Nephron (organoid): ENCODE measurements at regions not wholly inside any gene's neighbourhood (a gene's known extent, or its start where the extent isn't known, plus 50 kb on each side); places are given as distances from the start of the nearest gene placed in this dataset.

Experiments
- H3K27ac Mint-ChIP-seq, 3 experiments: 2 replicates each; pipeline ENCODE4 v1.8.0; 2020; ENCODE audit warnings: mixed read lengths in 3 of 3, mild to moderate bottlenecking in 2 of 3, moderate library complexity in 1 of 3
- H3K27me3 Mint-ChIP-seq: 2 replicates; pipeline ENCODE4 v1.8.0; 2021; ENCODE audit warnings: low read depth, mild to moderate bottlenecking, moderate library complexity, mixed read lengths
- H3K36me3 Mint-ChIP-seq: 2 replicates; pipeline ENCODE4 v1.8.0; 2020; ENCODE audit warnings: low read depth, mixed read lengths
- H3K4me1 Mint-ChIP-seq: 2 replicates; pipeline ENCODE4 v1.8.0; 2020; ENCODE audit warnings: mixed read lengths
- H3K4me3 Mint-ChIP-seq, 3 experiments: 2 replicates each; pipeline ENCODE4 v1.8.0; 2020; ENCODE audit warnings: mild to moderate bottlenecking in 3 of 3, mixed read lengths in 3 of 3, moderate library complexity in 2 of 3
- H3K9me3 Mint-ChIP-seq: 2 replicates; pipeline ENCODE4 v1.8.0; 2020; ENCODE audit warnings: mixed read lengths
- TF ChIP-seq, protein P1 (sequence below), 3 experiments: fragments of 200-600 bp; sonication (generic); IDR thresholded peaks; one replicate each; pipeline ENCODE4 v1.5.0; 2021; ENCODE audit warnings: antibody characterized with exemption in 3 of 3; ENCODE audit not compliant: unreplicated experiment in 3 of 3

DNA sequence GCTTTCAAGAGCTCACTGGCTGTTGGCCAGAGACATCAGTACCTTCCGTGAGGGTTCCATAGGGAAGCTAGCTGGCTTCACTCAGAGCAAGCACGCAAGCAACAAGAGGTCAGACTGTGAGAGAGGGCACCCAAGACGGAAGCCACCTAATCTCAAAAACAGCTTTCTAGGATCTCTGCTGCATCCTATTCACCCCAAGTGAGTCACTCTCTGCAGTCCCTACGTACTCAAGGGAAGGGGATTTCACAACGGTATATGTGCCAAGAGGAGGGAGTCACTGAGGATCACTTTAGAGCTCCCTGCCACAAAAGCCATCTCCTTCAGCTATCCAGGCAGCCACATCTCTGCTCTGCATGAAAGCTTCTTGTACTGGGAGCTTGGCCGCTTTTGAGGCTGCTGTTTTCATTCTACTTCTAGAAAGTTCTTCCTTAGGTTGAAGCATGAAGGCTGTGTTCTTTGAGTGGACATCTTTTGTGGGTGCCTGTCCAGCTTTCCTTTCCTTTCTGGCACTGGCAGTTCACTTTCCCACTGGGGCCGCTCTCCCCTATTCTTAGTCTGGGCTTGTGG lies 249.5 kb downstream of the MAN2A1 start:
- H3K4me3 Mint-ChIP-seq, result no peak overlapping the region
- peaks cover 8% of the 10 kb centered on the region for H3K27me3 Mint-ChIP-seq
- H3K4me1 Mint-ChIP-seq, result peaks cover 30% of the 10 kb centered on the region
- H3K9me3 Mint-ChIP-seq, result peaks cover 3% of the 10 kb centered on the region
- H3K27ac Mint-ChIP-seq, result no peak overlapping the region
- H3K36me3 Mint-ChIP-seq, result no peaks in the 10 kb centered on the region
- TF ChIP-seq, protein P1, sequence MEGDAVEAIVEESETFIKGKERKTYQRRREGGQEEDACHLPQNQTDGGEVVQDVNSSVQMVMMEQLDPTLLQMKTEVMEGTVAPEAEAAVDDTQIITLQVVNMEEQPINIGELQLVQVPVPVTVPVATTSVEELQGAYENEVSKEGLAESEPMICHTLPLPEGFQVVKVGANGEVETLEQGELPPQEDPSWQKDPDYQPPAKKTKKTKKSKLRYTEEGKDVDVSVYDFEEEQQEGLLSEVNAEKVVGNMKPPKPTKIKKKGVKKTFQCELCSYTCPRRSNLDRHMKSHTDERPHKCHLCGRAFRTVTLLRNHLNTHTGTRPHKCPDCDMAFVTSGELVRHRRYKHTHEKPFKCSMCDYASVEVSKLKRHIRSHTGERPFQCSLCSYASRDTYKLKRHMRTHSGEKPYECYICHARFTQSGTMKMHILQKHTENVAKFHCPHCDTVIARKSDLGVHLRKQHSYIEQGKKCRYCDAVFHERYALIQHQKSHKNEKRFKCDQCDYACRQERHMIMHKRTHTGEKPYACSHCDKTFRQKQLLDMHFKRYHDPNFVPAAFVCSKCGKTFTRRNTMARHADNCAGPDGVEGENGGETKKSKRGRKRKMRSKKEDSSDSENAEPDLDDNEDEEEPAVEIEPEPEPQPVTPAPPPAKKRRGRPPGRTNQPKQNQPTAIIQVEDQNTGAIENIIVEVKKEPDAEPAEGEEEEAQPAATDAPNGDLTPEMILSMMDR (IDR thresholded peaks at IDR 0.05; ENCODE audit: unreplicated experiment in 3 of 3), result no peak

DNA sequence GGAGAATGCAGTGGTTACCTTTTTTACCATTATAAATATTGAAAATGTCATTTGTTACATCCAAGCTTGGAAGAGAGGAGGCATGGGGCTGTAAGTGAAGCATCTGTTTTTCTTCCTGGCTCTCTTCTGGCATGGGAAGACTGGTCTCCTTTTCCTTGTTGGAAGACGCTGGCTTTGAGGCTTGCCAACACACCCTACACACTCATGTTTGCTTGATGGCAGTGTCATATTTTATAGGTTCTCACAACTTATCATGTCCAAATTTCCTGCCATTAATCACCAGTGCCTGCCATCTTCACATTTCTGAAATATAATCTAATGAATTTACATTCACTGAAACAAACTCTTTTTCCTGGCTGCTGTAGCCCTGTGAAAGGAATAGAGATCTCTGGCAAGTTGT lies 252.9 kb downstream of the MAN2A1 start:
- no peak overlapping the region for H3K4me3 Mint-ChIP-seq
- TF ChIP-seq, protein P1 (IDR thresholded peaks at IDR 0.05; ENCODE audit: unreplicated experiment in 3 of 3), result no peak
- H3K4me1 Mint-ChIP-seq, result peaks cover 27% of the 10 kb centered on the region
- H3K27me3 Mint-ChIP-seq, result peaks cover 18% of the 10 kb centered on the region
- H3K36me3 Mint-ChIP-seq, result no peaks in the 10 kb centered on the region
- no peak overlapping the region for H3K27ac Mint-ChIP-seq
- H3K9me3 Mint-ChIP-seq, result peaks cover 3% of the 10 kb centered on the region

DNA sequence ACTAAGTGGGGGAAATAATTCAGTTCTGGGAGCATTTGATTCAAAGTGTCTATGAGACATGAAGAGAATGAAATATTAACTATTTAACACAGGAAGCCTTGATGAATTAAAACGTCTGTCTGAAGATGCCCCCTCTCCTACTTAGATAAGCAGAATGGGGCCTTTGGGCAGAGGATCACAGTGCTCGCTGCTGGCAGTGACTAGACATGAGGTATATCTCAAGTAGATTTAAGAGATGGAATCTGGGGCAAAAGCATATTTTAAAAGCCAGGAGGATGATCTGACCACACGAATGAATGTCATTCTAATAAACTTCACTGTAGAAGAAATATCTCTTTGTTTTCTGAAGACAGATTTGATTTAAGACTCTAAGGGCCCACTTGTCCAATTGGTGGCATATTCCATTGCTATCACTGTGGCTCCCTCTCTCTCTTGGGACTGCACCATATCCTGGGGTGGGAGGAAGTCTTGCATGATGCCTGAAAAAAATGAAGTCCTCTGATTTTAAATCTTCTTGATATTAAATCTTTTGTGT lies 254.0 kb downstream of the MAN2A1 start:
- H3K4me1 Mint-ChIP-seq, result peaks cover 19% of the 10 kb centered on the region
- peaks cover 3% of the 10 kb centered on the region for H3K9me3 Mint-ChIP-seq
- H3K4me3 Mint-ChIP-seq, result no peak overlapping the region
- H3K36me3 Mint-ChIP-seq, result no peaks in the 10 kb centered on the region
- H3K27ac Mint-ChIP-seq, result no peak overlapping the region
- TF ChIP-seq, protein P1 (IDR thresholded peaks at IDR 0.05; ENCODE audit: unreplicated experiment in 3 of 3), result no peak
- peaks cover 18% of the 10 kb centered on the region for H3K27me3 Mint-ChIP-seq

DNA sequence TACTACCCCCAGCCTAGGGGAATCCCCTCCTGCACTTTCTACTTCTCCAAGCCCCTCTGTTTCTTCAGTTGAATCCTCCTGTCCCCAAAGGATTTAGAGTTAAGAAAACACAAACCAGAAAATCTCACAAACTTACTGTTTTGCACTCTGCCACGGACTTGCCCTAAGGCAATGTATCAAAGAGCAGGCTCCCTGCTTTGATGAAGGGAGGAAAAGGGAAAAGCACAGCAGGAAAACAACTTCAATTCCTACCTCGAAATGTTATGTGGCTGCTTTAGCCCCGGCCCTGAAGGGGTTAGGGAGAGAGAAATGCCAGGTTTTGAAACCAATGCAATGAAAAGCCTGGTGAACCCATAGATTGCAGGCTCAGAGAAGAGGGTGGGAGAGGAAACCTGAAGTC lies 254.7 kb downstream of the MAN2A1 start:
- H3K36me3 Mint-ChIP-seq, result no peaks in the 10 kb centered on the region
- no peak overlapping the region for H3K4me3 Mint-ChIP-seq
- peaks cover 3% of the 10 kb centered on the region for H3K9me3 Mint-ChIP-seq
- peak overlapping the region in 1 of 3 experiments; percentile 34 for H3K27ac Mint-ChIP-seq
- TF ChIP-seq, protein P1 (IDR thresholded peaks at IDR 0.05; ENCODE audit: unreplicated experiment in 3 of 3), result no peak
- peaks cover 19% of the 10 kb centered on the region for H3K4me1 Mint-ChIP-seq
- peaks cover 18% of the 10 kb centered on the region for H3K27me3 Mint-ChIP-seq

DNA sequence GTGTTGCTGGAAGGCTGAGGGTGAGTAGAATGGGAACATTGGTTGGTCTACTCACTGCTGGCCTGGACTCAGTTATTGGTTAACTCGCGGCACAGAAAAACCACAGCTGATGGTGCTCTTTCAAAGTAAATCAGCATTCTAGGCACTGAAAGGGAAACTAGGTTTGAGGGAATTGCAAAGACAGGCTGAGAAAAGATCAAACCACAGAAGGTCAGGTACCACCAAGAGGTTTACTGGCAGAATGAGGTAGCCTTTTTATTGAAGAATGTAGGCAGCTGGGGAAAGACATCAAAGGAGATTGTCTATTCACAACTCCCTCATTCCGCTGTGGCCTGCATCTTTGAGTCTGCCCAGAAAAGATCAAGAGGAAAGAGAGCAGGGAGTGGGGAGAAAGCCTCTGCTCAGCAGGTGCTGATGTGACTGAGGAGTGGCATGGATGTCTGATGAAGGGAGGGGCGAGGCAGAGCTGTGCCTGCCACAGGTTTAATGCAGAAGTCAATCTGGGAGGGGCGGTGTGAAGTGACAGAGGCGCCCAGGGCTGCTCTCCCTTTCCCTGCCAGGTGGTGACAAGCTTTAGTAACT lies 255.5 kb downstream of the MAN2A1 start:
- TF ChIP-seq, protein P1 (IDR thresholded peaks at IDR 0.05; ENCODE audit: unreplicated experiment in 3 of 3), result no peak
- peaks cover 19% of the 10 kb centered on the region for H3K4me1 Mint-ChIP-seq
- no peaks in the 10 kb centered on the region for H3K36me3 Mint-ChIP-seq

More for the DNA sequence above, 255.5 kb downstream of the MAN2A1 start:
- H3K4me3 Mint-ChIP-seq, result no peak overlapping the region
- peaks cover 18% of the 10 kb centered on the region for H3K27me3 Mint-ChIP-seq
- H3K9me3 Mint-ChIP-seq, result peaks cover 3% of the 10 kb centered on the region
- H3K27ac Mint-ChIP-seq, result no peak overlapping the region
